ENCODE measurements at regions not wholly inside any gene's neighbourhood (a gene's known extent, or its start where the extent isn't known, plus 50 kb on each side); places are given as distances from the start of the nearest gene placed in this dataset.

- CTCF ChIA-PET: no interaction called here
- Histone ChIP-seq H3K36me3 (ENCODE audit: control insufficient read depth in 1 of 2, insufficient read depth in 2 of 2, low read length in 2 of 2) (no peaks in the 10 kb centered on the region), H3K9me2 (ENCODE audit: insufficient read depth) (no peaks in the 10 kb centered on the region), H3K4me3 (replicated peaks in 1 of 2; ENCODE audit: low read depth in 1 of 2, low read length in 2 of 2) (no peak overlapping the region), H3K79me2 (ENCODE audit: insufficient read depth, low read length) (no peaks in the 10 kb centered on the region), H3K9me3 (ENCODE audit: control insufficient read depth in 1 of 2, insufficient read depth in 1 of 2, low read depth in 1 of 2, low read length in 2 of 2) (no peaks in the 10 kb centered on the region), H3K9ac (ENCODE audit: low read length) (no peak overlapping the region), H3K4me1 (ENCODE audit: control insufficient read depth in 1 of 2, insufficient read depth in 2 of 2, low read length in 2 of 2) (no peaks in the 10 kb centered on the region), H3K27me3 (ENCODE audit: insufficient read depth, low read length) (no peaks in the 10 kb centered on the region), H2AFZ (ENCODE audit: low read depth, low read length, poor library complexity, severe bottlenecking) (no peak overlapping the region), H3K4me2 (ENCODE audit: low read length) (no peak overlapping the region), H3K27ac (ENCODE audit: low read depth, low read length) (no peak overlapping the region), H4K20me1 (ENCODE audit: insufficient read depth) (no peaks in the 10 kb centered on the region)
- no peak for DNase-seq (ENCODE audit: low read depth, low spot score)
- TF ChIP-seq FOSL1 (IDR thresholded peaks at IDR 0.05; ENCODE audit: low read depth) (no peak), JUND (IDR thresholded peaks at IDR 0.05) (no peak), SIN3A (IDR thresholded peaks at IDR 0.05; ENCODE audit: low read depth) (no peak), YY1 (IDR thresholded peaks at IDR 0.05; ENCODE audit: extremely low read depth, insufficient replicate concordance, low read depth, low read length) (no peak)
- intact Hi-C loops (cut with micrococcal nuclease): no loop called here
- no TSS peak for BruUV-seq (replicated peaks)
- ATAC-seq: no peak
- POLR2A ChIA-PET: no interaction called here
- RAD21 ChIA-PET (ENCODE audit: low non-redundant PET in 1 of 2, low total read pairs in 2 of 2, uncharacterized antibody in 2 of 2, unreplicated experiment in 2 of 2): no interaction called here
These were observed 185.9 kb downstream of the MBL2 start for GRCh38 chr10:52586710-52587109.

- TF ChIP-seq FOSL1 (IDR thresholded peaks at IDR 0.05; ENCODE audit: low read depth) (no peak), ZFX (IDR thresholded peaks at IDR 0.05) (no peak), SRF (IDR thresholded peaks at IDR 0.05; ENCODE audit: low read depth) (no peak), POLR2A (IDR thresholded peaks at IDR 0.05; ENCODE audit: borderline replicate concordance, extremely low read depth, insufficient read depth, insufficient read length) (no peak), SP1 (IDR thresholded peaks at IDR 0.05; ENCODE audit: low read depth) (no peak), CTCF (IDR thresholded peaks at IDR 0.05 in 2 of 3, conservative IDR thresholded peaks at IDR 0.05 in 1 of 3; ENCODE audit: borderline replicate concordance in 1 of 3, insufficient read depth in 1 of 3, low read depth in 2 of 3, low read length in 2 of 3) (no peak), EGR1 (IDR thresholded peaks at IDR 0.05; ENCODE audit: low read depth) (no peak), CBX3 (IDR thresholded peaks at IDR 0.05; ENCODE audit: low read depth) (no peak), JUND (IDR thresholded peaks at IDR 0.05) (no peak), EZH2phosphoT487 (IDR thresholded peaks at IDR 0.05; ENCODE audit: borderline replicate concordance) (no peak), YY1 (IDR thresholded peaks at IDR 0.05; ENCODE audit: extremely low read depth, insufficient replicate concordance, low read depth, low read length) (no peak), TCF7L2 (IDR thresholded peaks at IDR 0.05; ENCODE audit: borderline replicate concordance, extremely low read depth, insufficient read depth, insufficient read length) (no peak), RAD21 (IDR thresholded peaks at IDR 0.05; ENCODE audit: low read depth) (no peak), ZNF274 (IDR thresholded peaks at IDR 0.05; ENCODE audit: low read depth, low read length) (no peak)
- CTCF ChIA-PET: no interaction called here
- RAD21 ChIA-PET (ENCODE audit: low non-redundant PET in 1 of 2, low total read pairs in 2 of 2, uncharacterized antibody in 2 of 2, unreplicated experiment in 2 of 2): no interaction called here
These were observed 175.3 kb downstream of the MBL2 start for GRCh38 chr10:52597189-52597863.

More at GRCh38 chr10:52597189-52597863, 175.3 kb downstream of the MBL2 start:
- no TSS peak for BruUV-seq (replicated peaks)
- H3K4me1 ChIP-seq (ENCODE audit: control insufficient read depth in 1 of 2, insufficient read depth in 2 of 2, low read length in 2 of 2): peaks cover 0 to 5% of the 10 kb centered on the region in 2 experiments; a peak in 1 of 4 replicates
- intact Hi-C loops (cut with micrococcal nuclease): no loop called here
- H3K9me3 ChIP-seq (ENCODE audit: control insufficient read depth in 1 of 2, insufficient read depth in 1 of 2, low read depth in 1 of 2, low read length in 2 of 2): no peaks in the 10 kb centered on the region
- H3K27me3 ChIP-seq (ENCODE audit: insufficient read depth, low read length): no peaks in the 10 kb centered on the region
- no peak overlapping the region for H2AFZ ChIP-seq (ENCODE audit: low read depth, low read length, poor library complexity, severe bottlenecking)
- H3K4me3 ChIP-seq (replicated peaks in 1 of 2; ENCODE audit: low read depth in 1 of 2, low read length in 2 of 2): no peak overlapping the region
- H3K9me2 ChIP-seq (ENCODE audit: insufficient read depth): no peaks in the 10 kb centered on the region
- no peaks in the 10 kb centered on the region for H3K79me2 ChIP-seq (ENCODE audit: insufficient read depth, low read length)
- H3K9ac ChIP-seq (ENCODE audit: low read length): no peak overlapping the region
- H4K20me1 ChIP-seq (ENCODE audit: insufficient read depth): no peaks in the 10 kb centered on the region
- no peak overlapping the region for H3K27ac ChIP-seq (ENCODE audit: low read depth, low read length)
- no peaks in the 10 kb centered on the region for H3K36me3 ChIP-seq (ENCODE audit: control insufficient read depth in 1 of 2, insufficient read depth in 2 of 2, low read length in 2 of 2)
- ATAC-seq (no peak), DNase-seq (ENCODE audit: low read depth, low spot score) (no peak)
- POLR2A ChIA-PET: interaction anchor here (0.9 kb wide), 1 partner anchor 284 kb away, joined by 3 read pairs; the partner anchor contains the start of gene DKK1
- peak overlapping the region; percentile 28 for H3K4me2 ChIP-seq (ENCODE audit: low read length)

All from HCT116 (cell line).